MM.1S (cell line): ENCODE measurements at regions not wholly inside any gene's neighbourhood (a gene's known extent, or its start where the extent isn't known, plus 50 kb on each side); places are given as distances from the start of the nearest gene placed in this dataset.

Experiments
- DNase-seq: peaks from one replicate; pipeline ENCODE4 v3.0.0-alpha.2; 2015
- H2AFZ ChIP-seq: fragments of 300-600 bp; sonication (generic); 2 replicates; pipeline ENCODE4 v1.6.0; 2016; ENCODE audit warnings: antibody characterized with exemption, low read length
- H3F3A ChIP-seq: fragments of 300-600 bp; sonication (generic); 2 replicates; pipeline ENCODE4 v1.6.1; 2016; ENCODE audit warnings: mild to moderate bottlenecking, antibody characterized with exemption, low read length, moderate library complexity, mixed read lengths; ENCODE audit not compliant: insufficient read depth
- H3K27ac ChIP-seq: fragments of 300-600 bp; sonication (generic); 2 replicates; pipeline ENCODE4 v1.5.1; 2016; ENCODE audit warnings: mild to moderate bottlenecking, low read length
- H3K27me3 ChIP-seq: fragments of 300-600 bp; sonication (generic); replicated peaks from 2 replicates; pipeline ENCODE4 v1.6.0; 2016; ENCODE audit warnings: low read length; ENCODE audit not compliant: insufficient read depth
- H3K36me3 ChIP-seq: fragments of 300-600 bp; sonication (generic); replicated peaks from 2 replicates; pipeline ENCODE4 v1.6.1; 2016; ENCODE audit warnings: mild to moderate bottlenecking, low read length, mixed read lengths; ENCODE audit not compliant: insufficient read depth
- H3K4me1 ChIP-seq: fragments of 300-600 bp; sonication (generic); 2 replicates; pipeline ENCODE4 v1.6.1; 2016; ENCODE audit warnings: low read length, mixed read lengths
- H3K4me2 ChIP-seq: fragments of 300-600 bp; sonication (generic); 2 replicates; pipeline ENCODE4 v1.6.0; 2016; ENCODE audit warnings: low read depth, low read length
- H3K4me3 ChIP-seq: fragments of 300-600 bp; sonication (generic); 2 replicates; pipeline ENCODE4 v1.5.1; 2016; ENCODE audit warnings: low read length, mixed read lengths
- H3K79me2 ChIP-seq: fragments of 300-600 bp; sonication (generic); 2 replicates; pipeline ENCODE4 v1.6.1; 2016; ENCODE audit warnings: mixed run types, low read length, mixed read lengths
- H3K9ac ChIP-seq: fragments of 300-600 bp; sonication (generic); 2 replicates; pipeline ENCODE4 v1.6.1; 2016; ENCODE audit warnings: low read length, mixed read lengths
- H3K9me2 ChIP-seq: fragments of 300-600 bp; sonication (generic); replicated peaks from 2 replicates; pipeline ENCODE4 v1.6.1; 2016; ENCODE audit warnings: mild to moderate bottlenecking, low read length, mixed read lengths; ENCODE audit not compliant: insufficient read depth
- H3K9me3 ChIP-seq: fragments of 300-600 bp; sonication (generic); replicated peaks from 2 replicates; pipeline ENCODE4 v1.6.1; 2016; ENCODE audit warnings: mild to moderate bottlenecking, low read length, mixed read lengths; ENCODE audit not compliant: insufficient read depth
- H4K20me1 ChIP-seq: fragments of 300-600 bp; sonication (generic); 2 replicates; pipeline ENCODE4 v1.6.1; 2016; ENCODE audit warnings: mild to moderate bottlenecking, low read length, moderate library complexity, mixed read lengths; ENCODE audit not compliant: insufficient read depth
- CTCF ChIP-seq: fragments of 300-600 bp; sonication (generic); IDR thresholded peaks from 2 replicates; pipeline ENCODE4 v1.5.1; 2016; ENCODE audit warnings: antibody characterized with exemption, low read length, mixed read lengths
- EZH2 ChIP-seq: fragments of 300-600 bp; sonication (generic); optimal IDR thresholded peaks from 2 replicates; pipeline ENCODE3; 2017; ENCODE audit warnings: low read depth, mild to moderate bottlenecking, antibody characterized with exemption, low read length, mixed read lengths
- EZH2phosphoT487 ChIP-seq: fragments of 300-600 bp; sonication (generic); IDR thresholded peaks from 2 replicates; pipeline ENCODE4 v1.6.1; 2018; ENCODE audit warnings: antibody characterized with exemption, low read length

DNA sequence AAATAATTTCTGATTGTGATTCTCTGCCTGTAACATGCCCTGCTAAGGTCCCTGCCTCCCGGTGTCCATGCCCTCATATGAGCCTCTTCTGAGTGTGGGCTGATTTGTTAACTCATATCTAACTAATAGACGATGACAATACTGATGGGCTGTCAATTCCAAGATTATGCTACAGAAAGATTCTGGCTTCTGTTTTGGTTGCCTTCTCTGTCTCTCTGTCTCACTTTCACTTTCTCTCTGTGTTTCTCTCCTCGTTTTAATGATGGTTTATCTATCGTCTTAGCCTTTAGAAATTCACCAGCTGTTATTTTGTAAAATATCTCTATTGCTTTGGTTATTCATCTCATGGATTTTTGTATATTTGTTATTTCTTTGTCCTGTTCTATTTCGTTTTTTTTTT lies 312.5 kb upstream of the ANXA10 start:
- Histone ChIP-seq H3K9me3 (no peaks in the 10 kb centered on the region), H3K9me2 (no peaks in the 10 kb centered on the region), H3F3A (no peaks in the 10 kb centered on the region), H3K4me1 (no peaks in the 10 kb centered on the region), H3K4me2 (peak overlapping the region; percentile 32; the same call in 1 of the 2 replicates), H3K9ac (no peak overlapping the region), H3K27ac (no peak overlapping the region), H4K20me1 (no peaks in the 10 kb centered on the region), H3K4me3 (no peak overlapping the region), H3K79me2 (no peaks in the 10 kb centered on the region), H3K27me3 (no peaks in the 10 kb centered on the region), H3K36me3 (no peaks in the 10 kb centered on the region), H2AFZ (0 out of 2 replicates have a peak overlapping the region, but pooled peaks have one; percentile 36)
- DNase-seq: peak; percentile 10
- TF ChIP-seq CTCF: no peak

GRCh38 chr4:167784826-167785225 lies 307.5 kb upstream of the ANXA10 start:
- Histone ChIP-seq H3K9me3 (no peaks in the 10 kb centered on the region), H4K20me1 (no peaks in the 10 kb centered on the region), H3K9ac (no peak overlapping the region), H3K9me2 (no peaks in the 10 kb centered on the region), H3K4me1 (no peaks in the 10 kb centered on the region), H3K27me3 (no peaks in the 10 kb centered on the region), H3K4me2 (no peak overlapping the region), H3K79me2 (no peaks in the 10 kb centered on the region), H2AFZ (no peak overlapping the region), H3K36me3 (no peaks in the 10 kb centered on the region), H3K4me3 (no peak overlapping the region), H3K27ac (no peak overlapping the region), H3F3A (no peaks in the 10 kb centered on the region)
- TF ChIP-seq EZH2 (no peak), CTCF (no peak), EZH2phosphoT487 (no peak)
- DNase-seq: no peak

DNA sequence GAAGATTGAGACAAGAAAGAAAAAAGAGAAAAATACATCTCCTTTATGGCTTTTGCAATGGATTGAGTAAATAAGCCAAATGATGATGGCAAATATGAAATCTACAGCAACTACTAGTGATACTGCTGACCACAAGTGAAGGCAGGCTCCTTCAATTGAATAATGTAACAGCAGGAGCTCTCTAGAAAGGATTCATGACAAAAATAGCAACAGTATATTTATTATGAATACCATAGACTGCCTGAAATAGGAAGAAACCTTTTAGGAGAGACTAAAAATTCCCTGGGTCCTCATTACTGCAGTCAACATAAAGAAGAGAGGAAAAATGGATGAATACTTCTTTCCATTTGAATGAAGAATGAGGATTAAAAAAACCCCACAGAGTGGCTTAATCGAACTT lies 306.8 kb upstream of the ANXA10 start:
- H3K4me1 ChIP-seq: no peaks in the 10 kb centered on the region
- no peaks in the 10 kb centered on the region for H3K9me3 ChIP-seq
- no peaks in the 10 kb centered on the region for H3F3A ChIP-seq
- no peak overlapping the region for H3K4me3 ChIP-seq
- H2AFZ ChIP-seq: no peak overlapping the region
- H3K9me2 ChIP-seq: no peaks in the 10 kb centered on the region
- no peak overlapping the region for H3K27ac ChIP-seq
- no peak for TF ChIP-seq EZH2phosphoT487
- no peak for TF ChIP-seq EZH2
- TF ChIP-seq CTCF: no peak
- DNase-seq: no peak
- no peaks in the 10 kb centered on the region for H3K79me2 ChIP-seq
- H4K20me1 ChIP-seq: no peaks in the 10 kb centered on the region
- no peaks in the 10 kb centered on the region for H3K27me3 ChIP-seq
- H3K9ac ChIP-seq: no peak overlapping the region
- H3K4me2 ChIP-seq: no peak overlapping the region
- H3K36me3 ChIP-seq: no peaks in the 10 kb centered on the region

DNA sequence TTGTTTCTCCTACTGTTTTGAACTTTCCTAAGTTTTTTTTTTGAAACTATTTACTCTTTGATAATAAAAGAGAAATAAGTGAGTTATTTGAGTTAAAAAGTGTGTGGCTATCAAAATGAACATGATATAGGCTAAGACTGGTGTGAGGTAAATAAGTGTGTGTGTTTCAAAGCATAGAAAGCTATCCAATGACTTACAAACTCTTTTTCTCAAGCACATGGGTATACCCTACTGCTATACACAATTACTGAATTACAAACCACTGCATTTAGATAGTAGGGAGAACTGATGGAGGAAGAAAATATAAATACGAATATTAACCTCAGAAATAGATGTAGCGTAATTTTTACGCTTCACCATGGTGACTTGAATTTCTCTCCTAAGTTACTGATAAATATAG lies 305.8 kb upstream of the ANXA10 start:
- Histone ChIP-seq H3K79me2 (no peaks in the 10 kb centered on the region), H3K36me3 (no peaks in the 10 kb centered on the region), H3F3A (no peaks in the 10 kb centered on the region), H3K27me3 (no peaks in the 10 kb centered on the region), H3K9ac (no peak overlapping the region), H3K27ac (no peak overlapping the region), H2AFZ (no peak overlapping the region), H3K4me2 (no peak overlapping the region), H3K4me3 (no peak overlapping the region), H4K20me1 (no peaks in the 10 kb centered on the region), H3K4me1 (no peaks in the 10 kb centered on the region), H3K9me3 (no peaks in the 10 kb centered on the region), H3K9me2 (no peaks in the 10 kb centered on the region)
- TF ChIP-seq EZH2phosphoT487 (no peak), CTCF (no peak), EZH2 (no peak)
- no peak for DNase-seq
